Aorta (tissue), 5 donors: ENCODE measurements at regions not wholly inside any gene's neighbourhood (a gene's known extent, or its start where the extent isn't known, plus 50 kb on each side); places are given as distances from the start of the nearest gene placed in this dataset.
A peak's percentile ranks its signal among the peaks of the same experiment; 100 is the strongest.
"Not testable (repeated sequence)": the region's sequence is repeated elsewhere in the genome, so short reads cannot be mapped to it uniquely, and the experiment has no call there.

ENCODE experiments used
- ATAC-seq: fragments of 200-7000 bp; cut with Tn5 transposase; one replicate; pipeline ENCODE4 v1.9.1; 2022; ENCODE audit warnings: moderate library complexity; ENCODE audit not compliant: low FRiP score
- DNase-seq, 2 donors: peaks; one replicate each; pipeline ENCODE4 v3.0.0-alpha.2; 2020
- H3K27ac ChIP-seq, 2 donors: one replicate each; pipeline ENCODE4 v1.5.1; 2013; ENCODE audit warnings: low read length in 2 of 2, mild to moderate bottlenecking in 2 of 2, moderate library complexity in 2 of 2, control low read depth in 1 of 2, inconsistent platforms in 1 of 2, low read depth in 1 of 2
- H3K27me3 ChIP-seq, 2 donors: one replicate each; pipeline ENCODE4 v1.6.1; 2013; ENCODE audit warnings: control low read depth in 1 of 2, low read length in 1 of 2, mild to moderate bottlenecking in 1 of 2, moderate library complexity in 1 of 2; ENCODE audit not compliant: insufficient read depth in 2 of 2, control insufficient read depth in 1 of 2
- H3K36me3 ChIP-seq, 2 donors: one replicate each; pipeline ENCODE4 v1.6.1; 2013; ENCODE audit warnings: control low read depth in 1 of 2, low read length in 1 of 2, mild to moderate bottlenecking in 1 of 2; ENCODE audit not compliant: insufficient read depth in 2 of 2, control insufficient read depth in 1 of 2
- H3K4me1 ChIP-seq, 2 donors: one replicate each; pipeline ENCODE4 v1.6.1; 2013; ENCODE audit warnings: low read length in 2 of 2, control low read depth in 1 of 2, mild to moderate bottlenecking in 1 of 2, moderate library complexity in 1 of 2; ENCODE audit not compliant: insufficient read depth in 2 of 2, control insufficient read depth in 1 of 2
- H3K4me3 ChIP-seq, 2 donors: one replicate each; pipeline ENCODE4 v1.5.1; 2013; ENCODE audit warnings: low read length in 2 of 2, control low read depth in 1 of 2, mild to moderate bottlenecking in 1 of 2
- H3K9me3 ChIP-seq: one replicate; pipeline ENCODE4 v1.6.1; 2013; ENCODE audit warnings: mild to moderate bottlenecking, low read length; ENCODE audit not compliant: control insufficient read depth
- WGBS, 2 donors: extraction: QIAGEN DNeasy Blood & Tissue Kit; methylation state at CpG; one replicate each; pipeline ENCODE4 v1.1.7; 2013; 5-methylcytosine and 5-hydroxymethylcytosine counted together
- intact Hi-C, 2 donors: fragments of 100-400 bp; cut with DNase I; formaldehyde crosslinking; loops; one replicate each; pipeline versions ENCODE4 v1.14.2 to v1.15.0; 2022
- donor health status: healthy with polysubstance abuse.
- donor health status: Bipolar disorder and iron deficiency.
- donor health status: DM: no; HTN: no; CAD: no.
- donor health status: DM: no; HTN: no; CAD: no.
- donor health status: DM: yes; HTN: yes; CAD: no.

DNA sequence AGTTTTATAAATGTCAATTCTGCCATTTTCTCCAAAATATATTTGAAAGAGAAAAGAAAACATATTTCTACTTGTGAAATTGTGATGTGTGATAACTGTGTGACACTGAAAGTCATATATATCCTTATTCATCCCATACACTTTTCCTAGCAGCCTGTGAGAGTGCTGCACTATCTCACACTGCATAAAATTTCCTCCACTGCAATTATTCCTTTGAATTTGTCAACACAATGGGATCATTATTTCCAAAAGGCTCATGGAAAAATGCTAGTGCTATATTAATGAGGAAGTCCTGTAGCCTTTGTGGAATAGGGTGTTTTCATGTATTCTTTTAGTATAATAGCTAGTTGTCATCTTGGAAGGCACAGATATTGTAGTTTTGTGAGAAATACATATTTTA is 504.1 kb downstream of the RPL10L start:
- Histone ChIP-seq H3K27me3 (no peaks in the 10 kb centered on the region), H3K4me3 (no peak overlapping the region), H3K36me3 (no peaks in the 10 kb centered on the region), H3K4me1 (no peaks in the 10 kb centered on the region), H3K27ac (no peak overlapping the region), H3K9me3 (no peaks in the 10 kb centered on the region)
- ATAC-seq (no peak), DNase-seq (no peak)
- intact Hi-C loops: no loop called here

- no peak for DNase-seq
- Histone ChIP-seq H3K27ac (no peak overlapping the region), H3K4me3 (no peak overlapping the region), H3K36me3 (no peaks in the 10 kb centered on the region), H3K9me3 (no peaks in the 10 kb centered on the region), H3K4me1 (no peaks in the 10 kb centered on the region), H3K27me3 (no peaks in the 10 kb centered on the region)
- 50 to 57% methylated on average over 1 of the region's 1 CpG for WGBS, 2 donors
- ATAC-seq: no peak
- intact Hi-C loops: no loop called here
Observed at GRCh38 chr14:46147024-46147423, 504.6 kb downstream of the RPL10L start.

- no peaks in the 10 kb centered on the region for H3K36me3 ChIP-seq
- H3K27me3 ChIP-seq: no peaks in the 10 kb centered on the region
- no peak overlapping the region for H3K27ac ChIP-seq
- no peak overlapping the region for H3K4me3 ChIP-seq
- H3K4me1 ChIP-seq: no peaks in the 10 kb centered on the region
- DNase-seq (no peak), ATAC-seq (no peak)
- WGBS, 2 donors: 64 to 81% methylated on average over 2 of the region's 2 CpGs
- H3K9me3 ChIP-seq: no peaks in the 10 kb centered on the region
- intact Hi-C loops: no loop called here
Observed at GRCh38 chr14:46140445-46140844, 511.1 kb downstream of the RPL10L start.

DNA sequence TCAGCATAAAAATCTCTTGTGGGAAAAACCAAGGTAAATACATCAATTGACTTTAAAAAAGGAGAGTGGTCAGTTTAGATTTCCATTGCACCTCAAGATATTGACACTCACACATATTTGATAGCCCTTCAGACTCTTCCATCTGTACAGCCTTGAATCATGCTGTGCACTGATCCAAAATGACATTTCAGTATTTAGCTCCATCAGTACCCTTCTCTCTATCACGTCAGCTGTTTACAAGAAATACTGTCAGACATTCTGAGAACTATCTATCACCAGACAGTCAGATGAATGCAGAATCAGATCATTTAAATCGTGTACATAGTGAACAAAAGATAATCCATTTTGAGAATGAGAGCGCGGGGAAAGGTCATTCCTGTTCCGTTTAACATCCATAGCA is 511.9 kb downstream of the RPL10L start:
- Histone ChIP-seq H3K4me3 (no peak overlapping the region), H3K9me3 (no peaks in the 10 kb centered on the region), H3K27me3 (no peaks in the 10 kb centered on the region), H3K36me3 (no peaks in the 10 kb centered on the region), H3K4me1 (no peaks in the 10 kb centered on the region), H3K27ac (no peak overlapping the region)
- no peak for DNase-seq
- intact Hi-C loops: no loop called here
- 62 to 64% methylated on average over 5 of the region's 5 CpGs for WGBS, 2 donors
- ATAC-seq: no peak

GRCh38 chr14:46137786-46138185 is 513.8 kb downstream of the RPL10L start:
- no peak for ATAC-seq
- Histone ChIP-seq H3K4me1 (no peaks in the 10 kb centered on the region), H3K27ac (no peak overlapping the region), H3K9me3 (no peaks in the 10 kb centered on the region), H3K36me3 (no peaks in the 10 kb centered on the region), H3K27me3 (no peaks in the 10 kb centered on the region), H3K4me3 (no peak overlapping the region)
- DNase-seq: no peak
- intact Hi-C loops: no loop called here

- ATAC-seq: no peak
- Histone ChIP-seq H3K4me1 (no peaks in the 10 kb centered on the region), H3K9me3 (no peaks in the 10 kb centered on the region), H3K4me3 (no peak overlapping the region), H3K27ac (no peak overlapping the region), H3K27me3 (no peaks in the 10 kb centered on the region), H3K36me3 (no peaks in the 10 kb centered on the region)
- intact Hi-C loops: no loop called here
- WGBS, 2 donors: 9 to 17% methylated on average over 1 of the region's 1 CpG
- DNase-seq: no peak
Observed at GRCh38 chr14:46136456-46136855, 515.1 kb downstream of the RPL10L start.

- intact Hi-C loops: no loop called here
- ATAC-seq (no peak), DNase-seq (peak in 1 of 2 donors; percentile 22)
- H3K27me3 ChIP-seq: no peaks in the 10 kb centered on the region
- H3K27ac ChIP-seq: no peak overlapping the region
- no peak overlapping the region for H3K4me3 ChIP-seq
- H3K9me3 ChIP-seq: peaks cover 5% of the 10 kb centered on the region
- no peaks in the 10 kb centered on the region for H3K4me1 ChIP-seq
- H3K36me3 ChIP-seq: no peaks in the 10 kb centered on the region
- 80 to 92% methylated on average over 2 of the region's 2 CpGs for WGBS, 2 donors
Observed at GRCh38 chr14:46108228-46108627, 543.4 kb downstream of the RPL10L start.

- intact Hi-C loops, ATAC-seq: not testable (repeated sequence)
- 87 to 91% methylated on average over 8 of the region's 8 CpGs for WGBS, 2 donors
Observed at GRCh38 chr14:46100901-46101300, 550.7 kb downstream of the RPL10L start.

DNA sequence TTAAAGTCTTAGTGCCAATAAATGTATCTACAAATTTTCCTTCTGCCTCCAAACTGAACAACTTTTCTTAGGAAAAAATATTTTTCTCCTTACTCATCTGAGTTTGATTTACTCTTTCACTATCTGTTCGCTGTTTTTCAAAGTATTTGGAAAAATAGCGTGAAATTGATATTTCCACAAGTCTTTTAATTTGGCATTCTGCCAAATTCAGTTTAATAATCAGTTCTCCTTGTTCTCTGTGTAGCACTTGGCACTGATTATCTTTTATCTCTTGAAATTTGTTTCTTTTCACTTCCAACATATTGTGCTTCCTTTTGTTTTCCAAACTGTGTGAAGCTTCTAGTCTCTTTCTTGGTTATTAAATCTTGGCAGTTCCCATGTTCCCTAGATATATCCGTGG is 559.8 kb downstream of the RPL10L start:
- 80 to 83% methylated on average over 3 of the region's 3 CpGs for WGBS, 2 donors
- DNase-seq: no peak

More at GRCh38 chr14:46100901-46101300, 550.7 kb downstream of the RPL10L start:
- H3K9me3 ChIP-seq, H3K4me1 ChIP-seq, H3K27me3 ChIP-seq, H3K27ac ChIP-seq, H3K36me3 ChIP-seq, H3K4me3 ChIP-seq: not testable (repeated sequence)
- peak in 1 of 2 donors; percentile 49 for DNase-seq

More for the DNA sequence above, 559.8 kb downstream of the RPL10L start:
- Histone ChIP-seq H3K27ac (no peak overlapping the region), H3K4me1 (no peaks in the 10 kb centered on the region), H3K27me3 (no peaks in the 10 kb centered on the region), H3K36me3 (no peaks in the 10 kb centered on the region), H3K9me3 (no peaks in the 10 kb centered on the region), H3K4me3 (no peak overlapping the region)
- intact Hi-C loops: no loop called here
- no peak for ATAC-seq
